H9 (cell line): ENCODE measurements at regions not wholly inside any gene's neighbourhood (a gene's known extent, or its start where the extent isn't known, plus 50 kb on each side); places are given as distances from the start of the nearest gene placed in this dataset.

ENCODE experiments used
- DNase-seq: peaks from one replicate; pipeline ENCODE4 v3.0.0-alpha.2; 2017
- H2AFZ ChIP-seq: one replicate; pipeline ENCODE4 v1.6.1; 2013; ENCODE audit warnings: mild to moderate bottlenecking, low read length, control low read depth, moderate library complexity
- H2AK5ac ChIP-seq: 2 replicates; pipeline ENCODE4 v1.6.1; 2013; ENCODE audit warnings: low read length, control low read depth, mixed read lengths; ENCODE audit not compliant: insufficient read length
- H2BK120ac ChIP-seq: one replicate; pipeline ENCODE4 v1.6.1; 2013; ENCODE audit warnings: low read depth, mild to moderate bottlenecking, low read length, control low read depth, inconsistent platforms; ENCODE audit not compliant: poor library complexity, severe bottlenecking
- H2BK12ac ChIP-seq: 2 replicates; pipeline ENCODE4 v1.6.1; 2013; ENCODE audit warnings: low read length, control low read depth, mixed read lengths, low read depth; ENCODE audit not compliant: insufficient read length
- H2BK15ac ChIP-seq: 2 replicates; pipeline ENCODE4 v1.6.1; 2013; ENCODE audit warnings: low read depth, low read length, control low read depth
- H2BK20ac ChIP-seq: one replicate; pipeline ENCODE4 v1.6.1; 2013; ENCODE audit warnings: low read depth, mild to moderate bottlenecking, low read length, control low read depth, inconsistent platforms; ENCODE audit not compliant: poor library complexity, severe bottlenecking
- H2BK5ac ChIP-seq: 2 replicates; pipeline ENCODE4 v1.6.1; 2013; ENCODE audit warnings: low read length, control low read depth, mixed read lengths; ENCODE audit not compliant: insufficient read length
- H3K14ac ChIP-seq: 2 replicates; pipeline ENCODE4 v1.6.1; 2013; ENCODE audit warnings: low read length, control low read depth; ENCODE audit not compliant: insufficient read depth
- H3K18ac ChIP-seq: 2 replicates; pipeline ENCODE4 v1.6.1; 2013; ENCODE audit warnings: low read depth, mild to moderate bottlenecking, mixed read lengths, low read length, control low read depth; ENCODE audit not compliant: insufficient read length
- H3K23ac ChIP-seq: 2 replicates; pipeline ENCODE4 v1.6.1; 2013; ENCODE audit warnings: low read length, control low read depth, mixed read lengths, low read depth; ENCODE audit not compliant: insufficient read length
- H3K23me2 ChIP-seq: 2 replicates; pipeline ENCODE4 v1.6.1; 2013; ENCODE audit warnings: low read depth, mild to moderate bottlenecking, mixed read lengths, low read length, control low read depth; ENCODE audit not compliant: insufficient read length, poor library complexity, severe bottlenecking
- H3K27ac ChIP-seq: 2 replicates; pipeline ENCODE4 v1.5.1; 2013; ENCODE audit warnings: low read length, control low read depth, mixed read lengths, low read depth; ENCODE audit not compliant: insufficient read length
- H3K27me3 ChIP-seq: 2 replicates; pipeline ENCODE4 v1.6.1; 2013; ENCODE audit warnings: low read length, control low read depth, inconsistent platforms; ENCODE audit not compliant: insufficient read depth
- H3K4ac ChIP-seq: 2 replicates; pipeline ENCODE4 v1.6.1; 2013; ENCODE audit warnings: low read depth, mild to moderate bottlenecking, control low read depth, inconsistent platforms, low read length, moderate library complexity
- H3K4me1 ChIP-seq: 2 replicates; pipeline ENCODE4 v1.6.1; 2013; ENCODE audit warnings: low read length, control low read depth, inconsistent platforms; ENCODE audit not compliant: insufficient read depth
- H3K4me2 ChIP-seq: 2 replicates; pipeline ENCODE4 v1.6.1; 2013; ENCODE audit warnings: low read length, control low read depth, mixed read lengths; ENCODE audit not compliant: insufficient read length, insufficient read depth
- H3K56ac ChIP-seq: 2 replicates; pipeline ENCODE4 v1.6.1; 2013; ENCODE audit warnings: low read depth, mild to moderate bottlenecking, mixed read lengths, low read length, control low read depth; ENCODE audit not compliant: insufficient read length
- H3K79me1 ChIP-seq: 2 replicates; pipeline ENCODE4 v1.6.1; 2013; ENCODE audit warnings: low read depth, mild to moderate bottlenecking, moderate library complexity, low read length, control low read depth, inconsistent platforms; ENCODE audit not compliant: insufficient read depth, poor library complexity, severe bottlenecking
- H3K79me2 ChIP-seq: 2 replicates; pipeline ENCODE4 v1.6.1; 2013; ENCODE audit warnings: low read length, control low read depth, inconsistent platforms; ENCODE audit not compliant: insufficient read depth
- H3K9ac ChIP-seq: 2 replicates; pipeline ENCODE4 v1.6.1; 2013; ENCODE audit warnings: low read length, control low read depth, mixed read lengths; ENCODE audit not compliant: insufficient read length; ENCODE audit errors: extremely low read depth
- H3K9me3 ChIP-seq: one replicate; pipeline ENCODE4 v1.6.1; 2013; ENCODE audit warnings: low read depth, low read length, inconsistent platforms; ENCODE audit not compliant: control insufficient read depth
- H3T11ph ChIP-seq: one replicate; pipeline ENCODE4 v1.6.1; 2013; ENCODE audit warnings: mild to moderate bottlenecking, low read length, control low read depth, inconsistent platforms
- H4K20me1 ChIP-seq: one replicate; pipeline ENCODE4 v1.6.1; 2013; ENCODE audit not compliant: control insufficient read depth, insufficient read length, insufficient read depth
- H4K5ac ChIP-seq: 2 replicates; pipeline ENCODE4 v1.6.1; 2013; ENCODE audit warnings: low read depth, mild to moderate bottlenecking, mixed read lengths, low read length, control low read depth; ENCODE audit not compliant: insufficient read length
- H4K8ac ChIP-seq: replicated peaks from 2 replicates; pipeline ENCODE4 v1.6.1; 2013; ENCODE audit warnings: low read length, control low read depth, mixed read lengths, low read depth; ENCODE audit not compliant: insufficient read length
- H4K91ac ChIP-seq: 2 replicates; pipeline ENCODE4 v1.6.1; 2013; ENCODE audit warnings: low read depth, mild to moderate bottlenecking, moderate library complexity, mixed read lengths, low read length, control low read depth; ENCODE audit not compliant: insufficient read length
- H3K27ac Mint-ChIP-seq, 3 experiments: 2 replicates in 2 of 3; 3 replicates in 1 of 3; pipeline ENCODE4 v1.8.0; 2020 to 2021; ENCODE audit warnings: mixed read lengths in 3 of 3, mild to moderate bottlenecking in 1 of 3, moderate library complexity in 1 of 3
- H3K27me3 Mint-ChIP-seq: 2 replicates; pipeline ENCODE4 v1.8.0; 2021; ENCODE audit warnings: low read depth, mild to moderate bottlenecking, moderate library complexity, mixed read lengths
- H3K36me3 Mint-ChIP-seq, 3 experiments: 2 replicates in 2 of 3; 3 replicates in 1 of 3; pipeline ENCODE4 v1.8.0; 2020 to 2021; ENCODE audit warnings: low read depth in 3 of 3, mixed read lengths in 3 of 3; ENCODE audit not compliant: insufficient read depth in 1 of 3
- H3K4me1 Mint-ChIP-seq, 2 experiments: 2 replicates each; pipeline ENCODE4 v1.8.0; 2020; ENCODE audit warnings: mixed read lengths in 2 of 2
- H3K4me3 Mint-ChIP-seq, 2 experiments: 2 replicates in 1 of 2; 3 replicates in 1 of 2; pipeline ENCODE4 v1.8.0; 2020 to 2021; ENCODE audit warnings: mild to moderate bottlenecking in 2 of 2, mixed read lengths in 2 of 2, moderate library complexity in 1 of 2
- H3K9me3 Mint-ChIP-seq, 2 experiments: 2 replicates in 1 of 2; 3 replicates in 1 of 2; pipeline ENCODE4 v1.8.0; 2020; ENCODE audit warnings: mild to moderate bottlenecking in 2 of 2, mixed read lengths in 2 of 2, moderate library complexity in 1 of 2
- WGBS: extraction: QIAGEN DNeasy Blood & Tissue Kit; methylation state at CpG from one replicate; pipeline ENCODE4 v1.1.7; 2013; ENCODE audit warnings: missing lambda C conversion rate, low lambda C conversion rate, mixed read lengths; ENCODE audit not compliant: insufficient read length; ENCODE audit errors: extremely low coverage; 5-methylcytosine and 5-hydroxymethylcytosine counted together
- TF ChIP-seq, protein P1 (sequence below): fragments of 200-600 bp; sonication (generic); conservative IDR thresholded peaks from 3 replicates; pipeline ENCODE4 v1.8.0; 2021; ENCODE audit warnings: antibody characterized with exemption, mild to moderate bottlenecking

DNA sequence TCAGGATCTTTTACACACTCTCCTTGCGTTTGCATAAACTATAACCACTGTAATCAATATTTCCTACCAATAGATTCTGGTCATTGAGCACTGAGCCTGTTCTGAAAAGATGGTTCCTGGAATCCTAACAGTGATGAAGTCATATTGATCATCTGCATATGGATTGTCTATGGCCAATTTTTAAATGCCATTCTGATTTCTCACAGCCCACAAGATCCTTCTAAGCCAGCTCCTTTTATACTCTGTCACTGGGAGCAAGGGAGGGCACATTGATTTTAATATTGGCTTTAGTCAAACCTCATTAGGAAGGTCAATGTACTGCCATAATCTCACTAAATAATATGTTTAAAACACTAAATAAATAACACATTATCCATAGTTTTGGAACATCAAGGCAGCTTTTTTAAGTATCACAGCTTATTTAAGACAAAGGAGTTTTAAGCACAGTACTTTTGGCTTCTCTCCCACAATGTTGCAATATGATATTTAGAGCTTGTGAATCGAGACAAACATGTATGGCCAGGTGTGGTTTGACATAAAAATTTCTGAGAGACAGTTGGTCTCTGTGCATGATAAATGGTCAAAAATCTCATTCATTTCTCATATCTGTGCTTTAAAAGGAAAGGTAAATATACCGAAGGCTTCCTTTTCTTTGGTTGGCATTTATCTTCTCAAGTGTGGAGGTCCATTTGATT lies 267.3 kb downstream of the MTX2 start:
- H2BK20ac ChIP-seq = no peak overlapping the region
- H4K20me1 ChIP-seq = no peaks in the 10 kb centered on the region
- H3K4ac ChIP-seq = no peak overlapping the region
- no peak overlapping the region for H3K4me2 ChIP-seq
- H3K36me3 Mint-ChIP-seq = no peaks in the 10 kb centered on the region
- no peak overlapping the region for H3K27ac Mint-ChIP-seq
- H2BK120ac ChIP-seq = no peak overlapping the region
- H2BK5ac ChIP-seq = no peak overlapping the region
- no peak overlapping the region for H3K27ac ChIP-seq
- peaks cover 9 to 10% of the 10 kb centered on the region in 2 experiments; a peak in 3 of 4 replicates for H3K4me1 Mint-ChIP-seq
- H4K5ac ChIP-seq = no peak overlapping the region
- no peak overlapping the region for H2AK5ac ChIP-seq
- no peaks in the 10 kb centered on the region for H3K79me2 ChIP-seq
- H2BK12ac ChIP-seq = no peak overlapping the region
- H3K9me3 ChIP-seq = no peaks in the 10 kb centered on the region
- no peak overlapping the region for H3K18ac ChIP-seq
- no peak overlapping the region for H3K23ac ChIP-seq
- no peak for DNase-seq
- H3K4me1 ChIP-seq = no peaks in the 10 kb centered on the region; the same call in 1 of the 2 replicates
- H3K14ac ChIP-seq = no peak overlapping the region
- no peak overlapping the region for H2AFZ ChIP-seq
- H3T11ph ChIP-seq = no peak overlapping the region
- H3K4me3 Mint-ChIP-seq = no peak overlapping the region
- H3K79me1 ChIP-seq = no peaks in the 10 kb centered on the region
- WGBS = no CpG with 5 or more reads among the region's 3 CpGs
- no peaks in the 10 kb centered on the region for H3K23me2 ChIP-seq
- H3K27me3 ChIP-seq = no peaks in the 10 kb centered on the region; the same call in 1 of the 2 replicates
- no peaks in the 10 kb centered on the region for H3K9me3 Mint-ChIP-seq
- TF ChIP-seq, protein P1, sequence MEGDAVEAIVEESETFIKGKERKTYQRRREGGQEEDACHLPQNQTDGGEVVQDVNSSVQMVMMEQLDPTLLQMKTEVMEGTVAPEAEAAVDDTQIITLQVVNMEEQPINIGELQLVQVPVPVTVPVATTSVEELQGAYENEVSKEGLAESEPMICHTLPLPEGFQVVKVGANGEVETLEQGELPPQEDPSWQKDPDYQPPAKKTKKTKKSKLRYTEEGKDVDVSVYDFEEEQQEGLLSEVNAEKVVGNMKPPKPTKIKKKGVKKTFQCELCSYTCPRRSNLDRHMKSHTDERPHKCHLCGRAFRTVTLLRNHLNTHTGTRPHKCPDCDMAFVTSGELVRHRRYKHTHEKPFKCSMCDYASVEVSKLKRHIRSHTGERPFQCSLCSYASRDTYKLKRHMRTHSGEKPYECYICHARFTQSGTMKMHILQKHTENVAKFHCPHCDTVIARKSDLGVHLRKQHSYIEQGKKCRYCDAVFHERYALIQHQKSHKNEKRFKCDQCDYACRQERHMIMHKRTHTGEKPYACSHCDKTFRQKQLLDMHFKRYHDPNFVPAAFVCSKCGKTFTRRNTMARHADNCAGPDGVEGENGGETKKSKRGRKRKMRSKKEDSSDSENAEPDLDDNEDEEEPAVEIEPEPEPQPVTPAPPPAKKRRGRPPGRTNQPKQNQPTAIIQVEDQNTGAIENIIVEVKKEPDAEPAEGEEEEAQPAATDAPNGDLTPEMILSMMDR = no peak
- no peak overlapping the region for H4K91ac ChIP-seq
- H3K56ac ChIP-seq = no peak overlapping the region
- no peak overlapping the region for H4K8ac ChIP-seq
- H3K9ac ChIP-seq = no peak overlapping the region
- H3K27me3 Mint-ChIP-seq = peaks cover 28% of the 10 kb centered on the region
- no peak overlapping the region for H2BK15ac ChIP-seq
